ENCODE measurements at regions not wholly inside any gene's neighbourhood (a gene's known extent, or its start where the extent isn't known, plus 50 kb on each side); places are given as distances from the start of the nearest gene placed in this dataset.

DNA sequence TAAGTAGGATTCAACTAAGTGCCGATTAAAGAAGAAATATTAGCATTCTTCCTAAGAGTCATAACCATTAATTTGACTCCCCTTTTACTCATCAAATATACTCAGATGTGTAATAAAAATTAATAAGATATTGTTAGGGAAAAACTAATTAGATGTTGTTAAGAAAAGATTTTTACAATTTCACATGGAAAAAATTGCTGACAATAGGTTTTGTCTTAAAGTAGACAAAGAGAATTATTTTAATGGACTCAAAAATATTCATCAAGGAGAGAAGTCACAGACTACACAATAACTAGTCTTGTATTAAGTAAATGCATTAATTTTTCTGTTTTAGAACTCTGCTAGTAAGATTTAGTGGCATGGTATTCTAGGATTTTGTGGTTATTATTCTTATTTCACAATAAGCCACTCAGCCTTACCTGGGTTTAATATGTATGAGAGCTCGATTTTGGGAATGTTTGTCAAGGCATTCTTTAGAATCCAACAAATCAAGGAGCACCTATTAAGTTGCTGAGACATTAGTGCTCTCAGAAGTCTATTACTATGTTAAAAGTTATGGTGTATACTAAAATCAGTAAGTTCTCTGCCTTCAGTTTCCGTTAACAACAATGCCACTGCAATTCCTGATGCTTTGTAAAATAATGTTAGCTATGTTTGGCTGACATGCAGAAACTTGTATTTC, 110.2 kb upstream of the UGT8 start:
- DNase-seq (ENCODE audit: low read depth in 3 of 3, low spot score in 2 of 3): no peak

DNA sequence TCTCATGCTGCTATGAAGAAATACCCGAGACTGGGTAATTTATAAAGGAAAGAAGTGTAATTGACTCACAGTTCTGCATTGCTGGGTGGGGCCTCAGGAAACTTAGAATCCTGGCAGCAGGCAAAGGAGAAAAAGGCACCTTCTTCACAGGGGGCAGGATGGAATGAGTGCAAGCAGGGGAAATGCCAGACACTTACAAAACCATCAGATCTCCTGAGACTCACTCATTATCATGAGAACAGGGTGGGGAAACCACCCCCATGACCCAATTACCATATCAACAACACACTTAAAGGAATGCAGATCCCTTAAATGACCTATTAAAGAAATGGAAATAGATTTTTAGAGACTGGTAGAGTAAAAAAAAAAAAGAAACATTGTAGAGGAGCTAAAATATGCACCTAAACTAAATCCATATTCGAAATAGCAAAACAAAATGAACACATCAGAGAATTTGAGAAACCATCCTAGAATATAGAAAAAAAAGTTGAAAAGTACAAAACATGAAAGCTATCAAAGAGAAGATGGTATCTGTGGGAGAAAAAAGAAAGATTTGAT, 104.3 kb upstream of the UGT8 start:
- no peak for DNase-seq (ENCODE audit: low read depth in 3 of 3, low spot score in 2 of 3)

DNA sequence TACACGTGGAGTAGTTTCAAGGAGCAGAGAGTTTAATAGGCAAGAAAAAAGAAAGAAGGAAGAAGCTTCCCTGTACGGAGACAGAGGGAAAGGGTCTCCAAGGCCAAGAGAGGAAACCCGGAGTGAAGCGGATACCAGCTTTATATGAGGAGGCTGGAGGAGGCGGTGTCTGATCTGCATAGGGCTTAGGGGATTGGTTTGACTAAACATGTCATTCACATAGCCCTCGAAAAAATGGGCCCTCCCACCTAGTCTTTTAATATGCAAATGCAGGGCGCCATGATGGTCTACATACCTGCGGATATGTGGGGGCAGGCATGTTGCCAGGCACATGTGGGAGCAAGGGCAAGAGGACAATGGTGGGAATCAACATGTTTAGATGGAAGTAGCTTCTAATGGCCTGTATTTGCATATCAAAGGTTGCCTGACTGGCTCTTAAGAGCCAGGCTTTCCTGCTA, 103.1 kb upstream of the UGT8 start:
- DNase-seq (ENCODE audit: low read depth in 3 of 3, low spot score in 2 of 3): no peak

DNA sequence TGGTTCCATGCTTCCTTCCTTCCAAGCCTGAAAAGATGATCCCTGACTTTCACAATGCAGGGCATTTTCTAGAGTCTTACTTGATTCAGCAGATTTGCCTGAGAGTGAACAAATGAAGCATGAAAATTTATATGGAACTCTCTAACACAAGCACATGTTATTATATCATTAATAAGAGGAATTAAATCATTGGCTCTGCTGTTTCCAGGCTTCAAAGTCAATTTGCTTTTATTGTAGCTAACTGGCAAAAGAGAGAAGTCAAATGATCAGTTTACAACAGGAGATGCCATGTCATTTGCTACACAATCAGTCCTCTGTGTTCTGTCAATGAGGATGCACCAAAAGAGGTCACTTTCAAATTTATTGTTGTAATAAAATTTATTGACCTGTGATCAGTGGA, 101.5 kb upstream of the UGT8 start:
- no peak for DNase-seq (ENCODE audit: low read depth in 3 of 3, low spot score in 2 of 3)

DNA sequence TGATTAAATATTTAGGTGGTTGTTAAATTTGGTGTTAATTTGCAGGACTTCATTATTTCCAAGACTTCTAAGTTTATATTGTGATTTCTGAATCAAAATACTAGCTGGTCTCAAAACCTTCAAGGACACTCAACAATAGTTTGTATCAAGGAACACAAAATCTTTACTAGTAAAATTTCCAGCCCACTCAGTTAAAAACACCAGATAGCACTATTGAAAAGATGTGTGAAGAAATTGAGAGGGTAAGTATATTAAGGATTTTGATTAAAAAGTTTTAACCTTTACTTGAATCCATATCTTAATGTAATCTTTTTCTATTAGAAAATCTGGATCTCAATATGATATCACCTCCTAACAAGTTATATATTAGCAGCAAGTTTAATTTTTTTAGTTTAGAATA, 89.3 kb upstream of the UGT8 start:
- DNase-seq (ENCODE audit: low read depth in 3 of 3, low spot score in 2 of 3): no peak

DNA sequence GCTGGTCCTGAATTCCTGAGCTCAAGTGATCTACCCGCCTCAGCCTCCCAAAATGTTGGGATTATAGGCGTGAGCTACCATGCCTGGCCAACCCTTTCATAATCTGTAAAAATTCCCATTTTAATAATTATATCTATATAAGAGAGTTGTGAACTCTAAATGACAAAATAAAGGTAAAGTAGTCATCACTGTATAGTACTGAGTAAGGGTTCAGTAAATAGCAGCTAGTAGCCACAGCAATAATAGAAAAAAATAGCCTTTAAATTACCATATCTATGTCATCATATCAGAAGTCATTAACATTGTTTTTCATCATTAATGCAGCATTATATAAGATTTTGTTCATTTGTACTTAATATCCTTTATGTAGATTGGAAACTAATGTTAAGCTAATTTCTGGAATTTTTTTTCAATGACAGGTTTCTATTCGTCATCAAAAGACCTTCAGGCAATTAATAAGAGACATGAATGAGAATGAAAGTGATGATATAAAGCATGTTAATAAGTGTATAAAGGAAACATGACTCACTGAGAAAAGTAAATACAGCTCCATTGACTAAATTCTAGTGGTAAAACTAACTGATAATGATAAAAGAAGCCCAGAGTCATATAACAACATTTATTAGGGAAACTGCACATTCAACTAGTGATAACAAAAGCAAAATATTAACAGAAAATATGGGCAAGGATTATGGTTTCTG, 85.9 kb upstream of the UGT8 start:
- DNase-seq (ENCODE audit: low read depth in 3 of 3, low spot score in 2 of 3): no peak

DNA sequence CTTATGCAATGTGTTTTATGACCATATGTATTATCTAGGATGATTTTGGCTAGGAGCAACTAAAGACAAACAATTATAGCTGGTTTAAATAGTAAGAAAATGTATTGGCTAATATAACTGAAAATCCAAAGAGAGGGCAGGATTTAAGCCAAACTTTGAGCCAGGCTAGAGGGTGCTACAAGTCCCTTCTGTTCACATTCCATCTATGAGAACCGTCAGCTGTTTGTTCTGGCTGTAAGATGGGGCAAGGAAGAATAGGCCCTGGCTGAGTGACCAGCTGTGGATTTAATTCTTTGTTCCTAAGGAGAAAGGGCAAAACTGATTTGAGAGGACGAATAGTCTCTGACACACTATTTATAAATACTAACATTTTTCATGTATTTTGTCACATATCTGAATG, 79.2 kb upstream of the UGT8 start:
- no peak for DNase-seq (ENCODE audit: low read depth in 3 of 3, low spot score in 2 of 3)

DNA sequence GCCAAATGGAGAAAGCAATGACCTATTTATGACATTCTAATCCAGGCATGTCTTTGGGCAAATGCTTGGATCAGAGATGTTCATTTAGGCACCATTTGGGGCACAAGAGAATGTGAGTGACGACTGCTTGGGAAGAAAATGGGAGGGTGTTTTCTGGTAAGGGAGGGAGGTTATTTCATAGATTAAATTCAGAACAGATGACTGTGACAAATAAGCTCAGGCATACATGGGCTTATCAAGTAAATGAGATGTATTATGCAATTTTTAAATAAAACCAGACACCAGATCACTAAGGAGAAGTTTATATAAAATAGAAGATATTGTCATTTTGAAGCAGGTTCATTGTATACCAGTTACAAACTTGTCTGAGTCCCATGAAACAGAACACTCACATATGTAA, 71.4 kb upstream of the UGT8 start:
- no peak for DNase-seq (ENCODE audit: low read depth in 3 of 3, low spot score in 2 of 3)

DNA sequence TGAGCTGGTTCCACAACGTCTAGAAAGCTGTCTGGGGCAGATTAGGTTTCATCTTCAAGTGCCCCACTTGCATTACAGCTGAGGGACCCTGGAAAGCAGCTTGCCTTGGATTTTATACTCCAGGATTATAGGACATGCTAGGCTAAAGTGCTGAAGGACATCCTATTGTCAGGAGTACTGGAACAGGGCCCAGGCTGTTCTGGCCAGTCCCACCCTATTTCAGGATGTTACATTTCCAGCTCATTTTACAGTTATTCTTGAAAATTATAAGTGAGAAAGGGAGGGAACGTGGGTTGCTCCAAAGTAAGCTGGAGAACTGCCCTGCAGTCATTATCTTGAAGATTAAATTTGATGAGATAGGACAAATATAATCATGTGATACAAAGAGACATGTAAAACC, 71.0 kb upstream of the UGT8 start:
- no peak for DNase-seq (ENCODE audit: low read depth in 3 of 3, low spot score in 2 of 3)

DNA sequence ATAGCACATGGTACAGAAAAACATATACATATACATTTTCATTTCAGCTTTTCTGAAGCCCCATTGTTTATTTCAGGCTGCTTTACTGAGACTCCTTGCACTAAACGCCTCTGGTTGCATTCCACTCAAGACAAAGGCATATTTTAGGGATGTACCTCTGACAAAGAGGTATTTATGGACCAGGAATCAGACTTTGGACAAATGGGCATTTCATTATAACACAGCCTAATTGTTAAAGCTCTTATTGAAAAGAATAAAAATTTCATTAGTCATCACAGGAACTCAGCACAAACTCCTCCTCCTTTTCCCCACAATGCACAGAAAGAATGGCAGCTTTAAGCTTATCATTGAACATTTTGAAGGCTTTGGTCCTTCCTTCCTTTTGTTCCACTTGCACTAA, 62.9 kb upstream of the UGT8 start:
- no peak for DNase-seq (ENCODE audit: low read depth in 3 of 3, low spot score in 2 of 3)

DNA sequence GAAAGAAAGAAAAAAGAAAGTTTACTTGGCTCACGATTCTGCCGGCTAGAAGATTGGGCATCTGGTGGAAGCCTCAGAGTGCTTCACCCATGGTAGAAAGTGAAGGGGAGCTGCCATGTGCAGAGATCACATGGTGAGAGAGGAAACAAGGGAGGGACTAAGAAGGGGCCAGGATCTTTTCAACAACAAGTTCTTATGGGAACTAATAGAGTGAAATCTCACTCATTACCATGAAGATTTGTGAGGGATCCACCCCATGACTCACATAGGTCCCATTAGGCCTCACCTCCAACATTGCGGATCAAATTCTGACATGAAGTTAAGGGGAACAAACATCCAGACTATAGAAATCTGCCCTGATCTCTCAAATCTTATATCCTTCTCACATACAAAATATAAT, 61.3 kb upstream of the UGT8 start:
- DNase-seq (ENCODE audit: low read depth in 3 of 3, low spot score in 2 of 3): no peak

DNA sequence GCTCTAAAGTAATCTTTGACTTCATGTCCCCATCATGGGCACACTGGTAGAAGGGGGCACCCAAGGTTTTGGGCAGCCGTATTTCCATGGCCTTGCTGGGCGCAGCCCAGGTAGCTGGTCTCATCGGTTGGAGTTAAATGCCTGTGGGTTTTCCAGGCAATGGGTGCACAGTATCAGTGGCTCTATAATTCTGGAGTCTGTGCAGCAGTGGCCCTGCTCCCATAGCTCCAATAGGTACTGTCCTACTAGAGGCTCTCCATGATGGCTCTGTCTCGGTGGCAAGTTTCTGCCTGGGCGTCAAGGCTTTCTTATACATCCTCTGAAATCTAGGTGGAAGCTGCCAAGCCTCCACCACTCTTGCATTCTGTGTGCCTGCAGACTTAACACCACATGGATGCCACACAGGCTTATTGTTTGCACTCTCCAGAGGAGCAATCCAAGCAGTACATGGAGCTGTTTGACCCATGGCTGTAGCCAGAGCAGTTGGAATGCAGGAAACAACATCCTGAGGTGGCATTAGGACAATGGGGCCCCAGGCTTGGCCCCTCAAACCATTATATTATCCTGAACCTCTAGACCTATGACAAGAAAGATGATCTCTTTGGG, 60.5 kb upstream of the UGT8 start:
- no peak for DNase-seq (ENCODE audit: low read depth in 3 of 3, low spot score in 2 of 3)

DNA sequence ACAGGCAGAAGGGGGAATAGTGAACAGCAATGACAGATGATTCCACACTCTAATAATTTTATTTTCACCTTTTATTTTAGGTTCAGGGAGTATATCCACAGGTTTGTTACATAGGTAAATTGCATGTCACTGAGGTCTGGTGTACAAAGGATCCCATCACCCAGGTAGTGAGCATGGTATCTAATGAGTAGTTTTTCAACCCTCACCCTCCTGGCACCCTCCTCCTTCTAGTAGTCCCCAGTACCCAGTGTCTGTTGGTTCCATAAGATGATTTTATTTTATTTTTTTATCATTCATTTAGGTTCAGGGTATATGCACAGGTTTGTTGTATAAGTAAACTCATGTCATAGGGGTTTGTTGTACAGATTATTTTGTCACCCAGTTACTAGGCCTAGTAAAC, 58.6 kb upstream of the UGT8 start:
- no peak for DNase-seq (ENCODE audit: low read depth in 3 of 3, low spot score in 2 of 3)

DNA sequence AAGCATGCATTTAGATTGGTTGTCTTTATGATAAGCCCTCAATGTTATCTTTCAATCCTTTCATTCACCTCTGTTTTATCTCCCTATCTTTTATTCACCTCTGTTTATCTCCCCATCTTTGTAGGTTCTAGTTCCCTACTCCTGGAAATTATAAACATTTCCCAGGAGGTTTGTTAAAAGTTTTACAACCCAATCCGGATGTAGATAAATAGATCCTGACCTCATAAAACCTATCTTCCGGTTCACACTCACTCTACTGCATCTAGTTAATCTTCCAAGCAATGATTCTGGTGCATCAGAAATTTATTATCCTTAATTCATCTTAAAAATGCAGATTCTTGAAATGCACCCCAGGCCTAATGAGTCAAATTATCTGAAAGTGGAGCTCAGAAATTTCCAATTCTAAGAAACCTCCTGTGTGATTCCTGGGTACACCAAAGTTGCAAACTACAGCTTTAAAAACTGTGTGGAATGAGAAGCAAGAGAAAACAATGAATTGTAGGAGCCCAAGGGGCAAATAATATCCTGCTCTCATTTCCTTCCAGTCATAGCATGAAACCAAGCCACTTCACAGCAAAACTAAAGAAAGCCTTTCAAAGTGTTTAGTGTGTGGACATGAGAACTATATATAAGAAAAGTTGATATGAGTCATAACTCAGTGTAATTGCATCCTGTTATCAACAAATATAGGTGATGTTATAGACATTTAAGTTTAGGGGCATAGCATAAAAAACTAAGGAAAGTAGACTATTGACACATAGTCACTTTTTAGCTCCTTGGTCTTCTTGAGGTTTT, 51.1 kb upstream of the UGT8 start:
- DNase-seq (ENCODE audit: low read depth in 3 of 3, low spot score in 2 of 3): no peak

Data from right renal cortex interstitium (tissue), 3 donors.